NT2/D1 (cell line): ENCODE measurements at regions not wholly inside any gene's neighbourhood (a gene's known extent, or its start where the extent isn't known, plus 50 kb on each side); places are given as distances from the start of the nearest gene placed in this dataset.

Source experiments
- SUZ12 ChIP-seq: IDR thresholded peaks from 2 replicates; pipeline ENCODE4 v1.6.1; 2011; ENCODE audit not compliant: insufficient read length, insufficient read depth; ENCODE audit errors: extremely low read depth
- YY1 ChIP-seq: IDR thresholded peaks from 2 replicates; pipeline ENCODE4 v1.6.1; 2011; ENCODE audit not compliant: insufficient read length, insufficient read depth
- ZNF274 ChIP-seq: IDR thresholded peaks from 2 replicates; pipeline ENCODE4 v1.6.1; 2011; ENCODE audit warnings: mild to moderate bottlenecking, low read depth, low read length

GRCh38 chr17:71257096-71257495 is 863.7 kb upstream of the SOX9 start:
- TF ChIP-seq YY1 (no peak), SUZ12 (no peak), ZNF274 (no peak)
